Naive thymus-derived CD4-positive, alpha-beta T cell (primary cell): ENCODE measurements at regions not wholly inside any gene's neighbourhood (a gene's known extent, or its start where the extent isn't known, plus 50 kb on each side); places are given as distances from the start of the nearest gene placed in this dataset.

Experiments
- ATAC-seq: fragments of 150-1000 bp; cut with Tn5 transposase; 2 replicates; pipeline ENCODE4 v1.10.0; 2021; ENCODE audit warnings: mild to moderate bottlenecking, moderate library complexity
- CTCF ChIA-PET: fragments of 350-600 bp; sonication (Branson Sonifier 250); formaldehyde crosslinking; loops from one replicate; lab custom pipeline; 2021; ENCODE audit warnings: antibody characterized with exemption; lab: Charles Lee
- POLR2A ChIA-PET: fragments of 350-600 bp; sonication (Branson Sonifier 250); formaldehyde crosslinking; loops from one replicate; lab custom pipeline; 2021; ENCODE audit warnings: antibody characterized with exemption, inconsistent platforms; lab: Charles Lee
- DNase-seq, 9 donors: peaks; one replicate each; pipeline versions ENCODE4 v3.0.0 to v3.0.0-alpha.2; 2020 to 2022; ENCODE audit warnings: mixed read lengths in 1 of 9
- H3K27ac ChIP-seq: one replicate; pipeline ENCODE4 v1.7.0; 2013; ENCODE audit warnings: mild to moderate bottlenecking, low read depth, low read length, moderate library complexity
- H3K27me3 ChIP-seq, 2 donors: one replicate each; pipeline ENCODE4 v1.7.0; 2013; ENCODE audit warnings: low read length in 2 of 2, mild to moderate bottlenecking in 2 of 2, moderate library complexity in 2 of 2; ENCODE audit not compliant: control insufficient read depth in 2 of 2, insufficient read depth in 2 of 2
- H3K36me3 ChIP-seq, 3 experiments: 1 replicate in 2 of 3; 2 replicates in 1 of 3; pipeline ENCODE4 v1.7.0; 2013; ENCODE audit warnings: low read length in 3 of 3, mild to moderate bottlenecking in 3 of 3, moderate library complexity in 1 of 3; ENCODE audit not compliant: insufficient read depth in 3 of 3, control insufficient read depth in 2 of 3
- H3K4me1 ChIP-seq, 2 donors: one replicate each; pipeline ENCODE4 v1.7.0; 2013; ENCODE audit warnings: low read length in 2 of 2, mild to moderate bottlenecking in 2 of 2, moderate library complexity in 1 of 2; ENCODE audit not compliant: control insufficient read depth in 2 of 2, insufficient read depth in 2 of 2
- H3K4me3 ChIP-seq: 2 replicates; pipeline ENCODE4 v1.7.0; 2013; ENCODE audit warnings: mild to moderate bottlenecking, low read length
- H3K9me3 ChIP-seq, 3 experiments: 1 replicate in 2 of 3; 2 replicates in 1 of 3; pipeline ENCODE4 v1.7.0; 2013; ENCODE audit warnings: low read length in 3 of 3; ENCODE audit not compliant: control insufficient read depth in 2 of 3
- H3K27ac Mint-ChIP-seq, 9 donors: one replicate each; pipeline ENCODE4 v1.8.0; 2020 to 2022; ENCODE audit warnings: mixed read lengths in 9 of 9, mild to moderate bottlenecking in 8 of 9, moderate library complexity in 5 of 9, inconsistent platforms in 2 of 9
- H3K27me3 Mint-ChIP-seq, 5 donors: one replicate each; pipeline ENCODE4 v1.8.0; 2021 to 2022; ENCODE audit warnings: mixed read lengths in 5 of 5, mild to moderate bottlenecking in 1 of 5
- H3K36me3 Mint-ChIP-seq, 5 donors: one replicate each; pipeline ENCODE4 v1.8.0; 2020 to 2022; ENCODE audit warnings: mixed read lengths in 5 of 5, mild to moderate bottlenecking in 3 of 5, inconsistent platforms in 1 of 5
- H3K4me1 Mint-ChIP-seq, 7 donors: one replicate each; pipeline ENCODE4 v1.8.0; 2020 to 2022; ENCODE audit warnings: mixed read lengths in 7 of 7, mild to moderate bottlenecking in 3 of 7, inconsistent platforms in 1 of 7
- H3K4me3 Mint-ChIP-seq, 10 donors: one replicate each; pipeline ENCODE4 v1.8.0; 2020 to 2022; ENCODE audit warnings: mild to moderate bottlenecking in 10 of 10, mixed read lengths in 10 of 10, moderate library complexity in 6 of 10, inconsistent platforms in 2 of 10
- H3K9me3 Mint-ChIP-seq, 11 donors: one replicate each; pipeline ENCODE4 v1.8.0; 2020 to 2022; ENCODE audit warnings: mixed read lengths in 11 of 11, mild to moderate bottlenecking in 4 of 11, inconsistent platforms in 1 of 11, moderate library complexity in 1 of 11
- intact Hi-C, 2 donors: fragments of 100-400 bp; cut with micrococcal nuclease; formaldehyde crosslinking; loops; one replicate each; pipeline ENCODE4 v1.15.1; 2023

DNA sequence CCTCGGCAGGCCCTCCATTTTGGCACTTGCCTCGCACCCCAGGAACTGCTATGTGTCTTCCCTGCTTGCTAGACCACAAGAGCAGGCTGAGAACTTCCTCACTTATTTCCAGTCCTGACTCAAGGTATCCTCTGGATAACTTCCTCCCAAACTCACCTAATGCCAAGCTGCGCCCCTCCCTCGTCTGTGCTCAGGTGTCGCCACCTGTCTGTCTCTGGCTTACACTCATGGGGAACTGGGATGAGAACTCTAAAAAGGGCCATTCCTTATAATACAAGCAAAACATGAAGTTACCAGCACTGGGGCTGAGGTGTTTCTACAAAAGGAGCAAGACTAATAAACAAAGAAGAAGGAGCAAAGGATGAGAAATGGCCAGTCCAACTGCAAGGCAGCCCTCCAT, 191.5 kb upstream of the RMP24 start:
- Mint-ChIP-seq H3K4me3 (no peak overlapping the region), H3K27me3 (peaks cover 0 to 24% (median 16%) of the 10 kb centered on the region in 5 donors), H3K36me3 (no peaks in the 10 kb centered on the region), H3K27ac (no peak overlapping the region), H3K9me3 (peaks cover 0 to 3% (median 0%) of the 10 kb centered on the region in 11 donors), H3K4me1 (no peaks in the 10 kb centered on the region)
- ATAC-seq (no peak), DNase-seq (no peak)
- POLR2A ChIA-PET, result interaction anchor here (0.6 kb wide), 1 partner anchor 101 kb away, joined by 3 read pairs; no protein-coding TSS in a partner anchor
- no peaks in the 10 kb centered on the region for H3K36me3 ChIP-seq
- intact Hi-C loops, result no loop called here
- H3K4me1 ChIP-seq, result no peaks in the 10 kb centered on the region
- no peak overlapping the region for H3K27ac ChIP-seq
- CTCF ChIA-PET, result no interaction called here
- H3K27me3 ChIP-seq, result peaks cover 0 to 3% of the 10 kb centered on the region in 2 donors
- H3K9me3 ChIP-seq, result peaks cover 0 to 4% (median 0%) of the 10 kb centered on the region in 3 experiments
- no peak overlapping the region for H3K4me3 ChIP-seq

DNA sequence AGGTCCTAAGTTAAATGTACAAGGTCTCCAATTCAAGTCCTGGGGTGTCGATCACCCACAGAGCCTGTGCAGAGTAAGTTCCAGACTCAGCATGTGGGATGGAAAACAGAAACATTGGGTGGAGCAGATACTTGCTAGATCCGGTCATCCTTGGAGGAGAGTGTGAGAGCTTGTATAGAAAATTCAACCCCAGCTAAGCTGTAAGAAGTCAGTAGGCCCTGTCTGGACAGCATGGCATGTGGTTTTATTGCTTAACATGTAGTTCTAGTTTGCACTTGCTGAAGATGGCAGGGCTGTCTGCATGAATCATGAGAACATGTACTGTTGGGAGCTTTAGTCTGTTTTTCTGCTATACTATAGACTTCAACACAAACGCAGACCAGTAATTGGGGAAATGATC, 189.6 kb upstream of the RMP24 start:
- CTCF ChIA-PET, result no interaction called here
- ATAC-seq (no peak), DNase-seq (no peak)
- H3K27me3 ChIP-seq, result peaks cover 0 to 3% of the 10 kb centered on the region in 2 donors
- Mint-ChIP-seq H3K27me3 (peaks cover 1 to 24% (median 16%) of the 10 kb centered on the region in 5 donors), H3K4me3 (no peak overlapping the region), H3K36me3 (no peaks in the 10 kb centered on the region), H3K27ac (no peak overlapping the region), H3K4me1 (no peaks in the 10 kb centered on the region), H3K9me3 (no peaks in the 10 kb centered on the region)
- H3K27ac ChIP-seq, result no peak overlapping the region
- intact Hi-C loops, result no loop called here
- POLR2A ChIA-PET, result no interaction called here
- no peak overlapping the region for H3K4me3 ChIP-seq
- no peaks in the 10 kb centered on the region for H3K9me3 ChIP-seq
- no peaks in the 10 kb centered on the region for H3K36me3 ChIP-seq
- H3K4me1 ChIP-seq, result no peaks in the 10 kb centered on the region

DNA sequence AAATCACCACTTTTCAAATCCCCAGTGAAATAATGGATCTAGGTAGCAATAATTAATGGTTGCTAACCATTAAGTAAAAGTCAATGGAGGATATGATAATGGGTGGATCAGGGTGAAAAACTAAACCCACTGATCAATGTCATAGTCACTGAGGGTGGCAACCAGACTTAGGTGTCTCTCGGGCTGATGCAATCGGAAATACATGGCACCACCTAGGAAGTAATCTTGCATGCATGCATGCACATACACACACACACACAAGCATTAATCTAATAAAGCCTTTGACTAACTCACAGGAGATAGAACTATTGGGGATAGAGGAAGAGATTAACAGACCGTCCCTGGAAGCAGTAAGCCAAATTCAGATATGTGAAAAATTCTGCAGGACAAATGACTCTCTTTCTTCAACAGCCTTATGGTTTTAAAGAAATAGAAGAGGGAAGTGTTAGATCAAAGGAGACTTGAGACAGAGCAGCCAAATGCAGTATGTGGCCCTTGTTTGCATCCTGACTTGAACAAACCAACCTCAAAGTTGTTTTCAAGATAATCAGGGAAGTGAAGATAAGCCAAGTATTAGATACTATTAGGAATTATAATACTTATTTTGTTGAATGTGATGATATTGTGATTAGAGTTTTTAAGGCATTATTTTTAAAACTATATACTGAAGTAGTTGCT, 186.0 kb upstream of the RMP24 start:
- Mint-ChIP-seq H3K4me3 (no peak overlapping the region), H3K9me3 (peaks cover 0 to 4% (median 0%) of the 10 kb centered on the region in 11 donors), H3K36me3 (no peaks in the 10 kb centered on the region), H3K27ac (no peak overlapping the region), H3K4me1 (no peaks in the 10 kb centered on the region), H3K27me3 (peaks cover 2 to 27% (median 14%) of the 10 kb centered on the region in 5 donors)
- H3K4me3 ChIP-seq, result no peak overlapping the region
- ATAC-seq (no peak), DNase-seq (no peak)
- no peaks in the 10 kb centered on the region for H3K36me3 ChIP-seq
- H3K27me3 ChIP-seq, result peaks cover 0 to 3% of the 10 kb centered on the region in 2 donors
- H3K9me3 ChIP-seq, result no peaks in the 10 kb centered on the region
- H3K4me1 ChIP-seq, result no peaks in the 10 kb centered on the region
- H3K27ac ChIP-seq, result no peak overlapping the region
- ChIA-PET CTCF (no interaction called here), POLR2A (no interaction called here)
- intact Hi-C loops, result no loop called here

DNA sequence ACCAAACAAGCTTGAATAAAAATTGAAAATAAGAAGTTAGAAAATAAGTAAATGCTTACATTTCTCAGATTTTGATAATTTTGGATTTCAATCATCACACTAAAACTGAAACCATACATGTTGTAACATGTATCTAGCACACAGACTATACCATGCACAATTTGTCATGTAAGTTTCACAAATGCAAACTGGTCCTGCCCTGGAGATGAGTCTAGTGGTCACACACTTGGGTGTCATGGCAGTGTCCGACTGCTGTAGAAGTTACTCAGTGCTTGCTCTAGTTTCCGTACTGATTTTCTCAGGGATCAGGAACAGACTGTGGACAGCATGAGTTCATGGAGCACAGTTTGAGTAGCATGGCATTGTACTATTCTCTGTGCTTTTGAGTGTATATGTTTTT, 182.9 kb upstream of the RMP24 start:
- H3K27ac Mint-ChIP-seq, result no peak overlapping the region
- H3K36me3 Mint-ChIP-seq, result no peaks in the 10 kb centered on the region
- intact Hi-C loops, result no loop called here
- Histone ChIP-seq H3K27me3 (no peaks in the 10 kb centered on the region), H3K4me1 (no peaks in the 10 kb centered on the region), H3K36me3 (no peaks in the 10 kb centered on the region), H3K9me3 (no peaks in the 10 kb centered on the region), H3K27ac (no peak overlapping the region), H3K4me3 (no peak overlapping the region)
- no peak for ATAC-seq
- POLR2A ChIA-PET, result no interaction called here
- H3K4me1 Mint-ChIP-seq, result no peaks in the 10 kb centered on the region
- no peak overlapping the region for H3K4me3 Mint-ChIP-seq
- CTCF ChIA-PET, result no interaction called here
- H3K27me3 Mint-ChIP-seq, result peaks cover 5 to 29% (median 20%) of the 10 kb centered on the region in 5 donors
- H3K9me3 Mint-ChIP-seq, result peaks cover 0 to 9% (median 0%) of the 10 kb centered on the region in 11 donors
- DNase-seq, result no peak

DNA sequence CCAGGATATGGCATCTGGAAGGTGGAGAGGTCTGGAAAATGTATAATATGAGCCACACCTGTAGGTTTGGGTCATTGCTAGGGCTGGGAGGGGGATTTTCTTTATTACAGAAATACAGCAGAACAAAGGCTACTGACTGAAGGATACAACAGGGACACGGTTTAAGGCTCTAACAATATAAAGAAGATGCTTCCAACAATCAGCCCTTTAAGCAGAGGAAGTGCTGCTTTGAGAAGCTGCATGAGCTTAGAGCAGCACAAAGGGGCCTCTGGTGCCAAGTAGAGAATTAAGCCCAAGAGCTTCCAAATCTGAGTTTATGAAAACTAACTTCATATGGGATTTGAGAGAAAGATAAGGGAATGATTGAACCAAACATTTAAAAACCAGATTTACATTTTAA, 174.5 kb upstream of the RMP24 start:
- Mint-ChIP-seq H3K36me3 (no peaks in the 10 kb centered on the region), H3K27me3 (peaks cover 4 to 9% (median 6%) of the 10 kb centered on the region in 5 donors), H3K9me3 (peaks cover 0 to 2% (median 0%) of the 10 kb centered on the region in 11 donors), H3K4me1 (no peaks in the 10 kb centered on the region), H3K4me3 (no peak overlapping the region), H3K27ac (no peak overlapping the region)
- Histone ChIP-seq H3K36me3 (no peaks in the 10 kb centered on the region), H3K9me3 (no peaks in the 10 kb centered on the region), H3K27ac (no peak overlapping the region), H3K27me3 (peaks cover 0 to 3% of the 10 kb centered on the region in 2 donors), H3K4me1 (no peaks in the 10 kb centered on the region), H3K4me3 (no peak overlapping the region)
- intact Hi-C loops, result no loop called here
- ChIA-PET POLR2A (no interaction called here), CTCF (no interaction called here)
- ATAC-seq (no peak), DNase-seq (no peak)

DNA sequence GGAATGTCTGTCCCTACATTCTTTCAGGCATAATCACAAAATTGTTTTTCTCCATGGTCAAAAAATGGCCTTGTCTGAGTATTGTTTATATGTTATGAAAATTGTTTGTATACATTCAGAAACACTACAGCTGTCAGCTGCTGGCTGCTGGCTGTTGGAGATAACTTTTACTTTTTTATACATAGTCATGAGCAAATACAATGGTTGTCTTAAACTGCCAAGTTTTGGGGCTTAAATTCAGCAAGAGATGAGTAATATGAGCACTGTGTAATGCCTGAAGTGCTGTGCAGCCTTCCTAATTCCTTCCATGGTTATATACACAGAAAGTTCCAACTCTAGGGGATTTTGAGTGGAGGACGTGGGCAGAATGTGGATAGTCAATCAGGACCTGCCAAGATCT, 168.9 kb upstream of the RMP24 start:
- ChIA-PET CTCF (no interaction called here), POLR2A (no interaction called here)
- Mint-ChIP-seq H3K4me1 (no peaks in the 10 kb centered on the region), H3K27me3 (peaks cover 2 to 30% (median 23%) of the 10 kb centered on the region in 5 donors), H3K4me3 (no peak overlapping the region), H3K36me3 (no peaks in the 10 kb centered on the region), H3K9me3 (peaks cover 0 to 4% (median 0%) of the 10 kb centered on the region in 11 donors), H3K27ac (no peak overlapping the region)
- intact Hi-C loops, result no loop called here
- DNase-seq (no peak), ATAC-seq (no peak)
- Histone ChIP-seq H3K27ac (no peak overlapping the region), H3K4me3 (no peak overlapping the region), H3K9me3 (no peaks in the 10 kb centered on the region), H3K4me1 (no peaks in the 10 kb centered on the region), H3K27me3 (peaks cover 0 to 3% of the 10 kb centered on the region in 2 donors), H3K36me3 (no peaks in the 10 kb centered on the region)

DNA sequence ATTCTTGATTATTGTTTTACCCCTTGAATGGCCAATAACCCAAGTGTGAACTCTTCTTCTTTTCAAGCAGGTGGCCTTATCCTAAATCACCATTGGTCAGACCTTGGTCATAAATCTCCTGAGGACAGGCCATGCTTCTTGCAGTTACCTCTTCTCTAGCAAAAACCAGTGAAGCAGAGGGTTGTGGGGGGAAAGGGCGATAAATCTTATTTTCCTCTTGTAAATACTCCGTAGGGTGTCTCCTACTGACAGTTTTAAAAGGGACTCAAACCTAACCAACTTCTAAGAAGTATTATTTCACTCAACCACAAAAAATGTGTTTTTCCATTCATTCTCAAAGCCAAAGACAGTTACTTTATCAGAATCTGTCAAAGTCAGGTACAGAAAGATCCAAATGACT, 168.1 kb upstream of the RMP24 start:
- ChIA-PET POLR2A (no interaction called here), CTCF (no interaction called here)
- peaks cover 0 to 2% (median 0%) of the 10 kb centered on the region in 7 donors for H3K4me1 Mint-ChIP-seq
- Histone ChIP-seq H3K27me3 (peaks cover 0 to under 1% of the 10 kb centered on the region in 2 donors), H3K4me3 (no peak overlapping the region), H3K36me3 (no peaks in the 10 kb centered on the region), H3K27ac (no peak overlapping the region), H3K4me1 (no peaks in the 10 kb centered on the region), H3K9me3 (no peaks in the 10 kb centered on the region)
- no peak for DNase-seq
- no peaks in the 10 kb centered on the region for H3K36me3 Mint-ChIP-seq
- H3K4me3 Mint-ChIP-seq, result no peak overlapping the region
- H3K27me3 Mint-ChIP-seq, result peaks cover 2 to 38% (median 31%) of the 10 kb centered on the region in 5 donors
- no peak for ATAC-seq
- H3K27ac Mint-ChIP-seq, result no peak overlapping the region
- peaks cover 0 to 4% (median 0%) of the 10 kb centered on the region in 11 donors for H3K9me3 Mint-ChIP-seq
- intact Hi-C loops, result no loop called here
